ENCODE measurements at regions not wholly inside any gene's neighbourhood (a gene's known extent, or its start where the extent isn't known, plus 50 kb on each side); places are given as distances from the start of the nearest gene placed in this dataset.

DNA sequence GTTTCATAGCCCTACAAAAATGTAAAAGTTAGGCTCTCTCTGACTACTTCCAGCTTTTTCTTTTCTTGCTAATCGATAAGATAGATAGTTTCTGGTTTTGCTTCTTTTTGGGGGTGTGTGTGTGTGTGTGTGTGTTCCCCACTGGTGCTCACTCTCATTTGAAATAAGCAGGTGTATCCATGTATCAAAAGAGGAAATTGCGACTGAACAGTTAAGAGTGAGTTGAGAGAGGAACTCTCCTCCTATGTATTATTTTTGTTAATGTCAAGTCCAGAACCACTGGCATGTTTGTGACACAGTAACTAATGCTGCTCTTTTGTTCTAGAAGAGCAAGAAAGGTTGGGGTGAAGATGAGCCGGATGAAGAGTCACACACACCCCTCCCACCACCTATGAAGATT lies 96.7 kb upstream of the UMPS start:
- no peaks in the 10 kb centered on the region for H3F3A ChIP-seq (ENCODE audit: low read depth)
- H2AFZ ChIP-seq (ENCODE audit: low read length), result no peak overlapping the region
- H3K4me3 ChIP-seq (ENCODE audit: low read length, poor library complexity, severe bottlenecking), result no peak overlapping the region
- no peak overlapping the region for H3K9ac ChIP-seq (ENCODE audit: low read depth, low read length, poor library complexity, severe bottlenecking)
- no peaks in the 10 kb centered on the region for H3K27me3 ChIP-seq (ENCODE audit: insufficient read depth, low read length, poor library complexity, severe bottlenecking)
- H4K20me1 ChIP-seq (ENCODE audit: insufficient read depth, low read length, poor library complexity, severe bottlenecking), result no peaks in the 10 kb centered on the region
- no peak overlapping the region for H3K4me2 ChIP-seq (ENCODE audit: low read depth, low read length, poor library complexity, severe bottlenecking)
- H3K9me3 ChIP-seq (ENCODE audit: insufficient read depth, low read depth, low read length), result no peaks in the 10 kb centered on the region
- H3K4me1 ChIP-seq (ENCODE audit: insufficient read depth, low read length, poor library complexity, severe bottlenecking), result peaks cover 12% of the 10 kb centered on the region
- H3K36me3 ChIP-seq (ENCODE audit: insufficient read depth, low read length), result no peaks in the 10 kb centered on the region; the same call in 1 of the 2 replicates
- H3K79me2 ChIP-seq (ENCODE audit: insufficient read depth, low read length), result no peaks in the 10 kb centered on the region
- no peak for TF ChIP-seq EZH2phosphoT487 (IDR thresholded peaks at IDR 0.05; ENCODE audit: borderline replicate concordance)
- TF ChIP-seq, protein P1, sequence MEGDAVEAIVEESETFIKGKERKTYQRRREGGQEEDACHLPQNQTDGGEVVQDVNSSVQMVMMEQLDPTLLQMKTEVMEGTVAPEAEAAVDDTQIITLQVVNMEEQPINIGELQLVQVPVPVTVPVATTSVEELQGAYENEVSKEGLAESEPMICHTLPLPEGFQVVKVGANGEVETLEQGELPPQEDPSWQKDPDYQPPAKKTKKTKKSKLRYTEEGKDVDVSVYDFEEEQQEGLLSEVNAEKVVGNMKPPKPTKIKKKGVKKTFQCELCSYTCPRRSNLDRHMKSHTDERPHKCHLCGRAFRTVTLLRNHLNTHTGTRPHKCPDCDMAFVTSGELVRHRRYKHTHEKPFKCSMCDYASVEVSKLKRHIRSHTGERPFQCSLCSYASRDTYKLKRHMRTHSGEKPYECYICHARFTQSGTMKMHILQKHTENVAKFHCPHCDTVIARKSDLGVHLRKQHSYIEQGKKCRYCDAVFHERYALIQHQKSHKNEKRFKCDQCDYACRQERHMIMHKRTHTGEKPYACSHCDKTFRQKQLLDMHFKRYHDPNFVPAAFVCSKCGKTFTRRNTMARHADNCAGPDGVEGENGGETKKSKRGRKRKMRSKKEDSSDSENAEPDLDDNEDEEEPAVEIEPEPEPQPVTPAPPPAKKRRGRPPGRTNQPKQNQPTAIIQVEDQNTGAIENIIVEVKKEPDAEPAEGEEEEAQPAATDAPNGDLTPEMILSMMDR (conservative IDR thresholded peaks at IDR 0.05; ENCODE audit: low read length), result no peak
- H3K9me2 ChIP-seq (replicated peaks; ENCODE audit: low read depth, low read length), result no peaks in the 10 kb centered on the region

DNA sequence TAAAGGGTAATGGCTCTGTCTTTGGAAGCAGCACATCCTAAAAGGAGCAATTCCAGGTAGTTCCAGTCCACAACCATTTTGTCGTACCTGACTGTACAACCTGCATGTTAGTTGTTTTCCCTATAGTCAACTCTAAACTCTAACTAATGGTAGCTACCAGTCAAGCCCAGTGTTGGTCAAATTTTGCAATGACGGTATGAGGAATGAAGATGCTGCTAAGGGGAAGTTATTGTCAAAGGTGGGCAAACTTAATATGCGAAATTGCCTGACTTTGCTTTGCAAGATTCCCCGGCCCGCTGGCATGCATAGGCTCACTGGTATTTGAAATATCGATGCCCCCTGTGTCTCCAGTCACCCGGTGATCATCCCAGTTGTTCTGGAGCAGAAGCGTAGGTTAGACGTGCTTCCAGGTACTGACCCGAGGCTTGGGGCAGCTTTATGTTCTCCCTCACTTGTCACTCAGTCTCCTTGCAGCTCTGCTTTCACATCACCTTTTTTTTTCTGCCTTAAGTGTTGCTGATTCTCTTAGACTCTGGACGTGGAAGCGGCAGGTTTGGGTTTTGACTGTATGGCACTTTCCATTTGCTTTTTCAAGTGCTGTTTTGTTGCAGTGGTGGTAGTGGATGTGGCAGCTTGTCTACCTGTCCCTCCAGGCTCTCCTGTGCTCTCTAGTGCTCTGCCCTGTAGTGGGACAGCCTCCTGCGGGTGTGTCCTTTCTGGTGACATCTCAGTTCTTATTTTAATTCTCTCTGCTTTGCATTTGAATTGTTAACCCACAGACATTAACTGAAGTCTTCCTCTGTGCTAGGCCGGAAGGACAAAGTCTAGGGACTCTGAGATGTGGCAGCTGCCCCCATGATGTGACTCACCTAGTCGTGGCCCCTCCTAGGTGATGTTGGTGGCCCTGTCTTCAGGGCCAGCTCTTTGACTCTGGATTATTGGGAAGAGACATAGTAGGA lies 95.8 kb upstream of the UMPS start:
- Histone ChIP-seq H4K20me1 (ENCODE audit: insufficient read depth, low read length, poor library complexity, severe bottlenecking) (no peaks in the 10 kb centered on the region), H3K4me1 (ENCODE audit: insufficient read depth, low read length, poor library complexity, severe bottlenecking) (peaks cover 22% of the 10 kb centered on the region), H2AFZ (ENCODE audit: low read length) (no peak overlapping the region), H3K4me2 (ENCODE audit: low read depth, low read length, poor library complexity, severe bottlenecking) (no peak overlapping the region), H3K4me3 (ENCODE audit: low read length, poor library complexity, severe bottlenecking) (no peak overlapping the region), H3K9ac (ENCODE audit: low read depth, low read length, poor library complexity, severe bottlenecking) (no peak overlapping the region), H3K27me3 (ENCODE audit: insufficient read depth, low read length, poor library complexity, severe bottlenecking) (no peaks in the 10 kb centered on the region), H3K79me2 (ENCODE audit: insufficient read depth, low read length) (no peaks in the 10 kb centered on the region), H3K9me2 (replicated peaks; ENCODE audit: low read depth, low read length) (no peaks in the 10 kb centered on the region), H3K9me3 (ENCODE audit: insufficient read depth, low read depth, low read length) (no peaks in the 10 kb centered on the region), H3K36me3 (ENCODE audit: insufficient read depth, low read length) (no peaks in the 10 kb centered on the region; the same call in 1 of the 2 replicates), H3F3A (ENCODE audit: low read depth) (no peaks in the 10 kb centered on the region)
- no peak for TF ChIP-seq EZH2phosphoT487 (IDR thresholded peaks at IDR 0.05; ENCODE audit: borderline replicate concordance)
- TF ChIP-seq, protein P1 (conservative IDR thresholded peaks at IDR 0.05; ENCODE audit: low read length), result no peak

DNA sequence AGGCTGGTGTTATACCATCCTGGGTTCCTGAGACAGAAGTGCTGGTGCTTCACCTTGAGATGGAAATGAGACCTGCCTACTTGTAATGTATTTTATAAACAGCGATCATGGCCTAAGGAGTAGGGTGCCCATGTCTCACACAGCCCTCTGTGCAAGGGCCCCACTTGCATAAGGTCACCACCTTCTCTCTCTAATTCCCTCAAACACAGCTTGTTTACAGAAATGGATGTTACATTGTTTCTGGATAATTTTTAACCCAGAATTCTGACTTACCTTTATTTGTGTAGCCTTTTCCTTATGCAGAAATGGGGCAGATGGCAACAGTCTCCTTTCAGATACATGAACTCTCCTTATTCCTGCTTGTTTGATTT lies 95.1 kb upstream of the UMPS start:
- Histone ChIP-seq H3K4me2 (ENCODE audit: low read depth, low read length, poor library complexity, severe bottlenecking) (no peak overlapping the region), H3K79me2 (ENCODE audit: insufficient read depth, low read length) (no peaks in the 10 kb centered on the region), H3K9ac (ENCODE audit: low read depth, low read length, poor library complexity, severe bottlenecking) (no peak overlapping the region), H3K9me2 (replicated peaks; ENCODE audit: low read depth, low read length) (no peaks in the 10 kb centered on the region), H3K9me3 (ENCODE audit: insufficient read depth, low read depth, low read length) (no peaks in the 10 kb centered on the region), H4K20me1 (ENCODE audit: insufficient read depth, low read length, poor library complexity, severe bottlenecking) (no peaks in the 10 kb centered on the region), H3K36me3 (ENCODE audit: insufficient read depth, low read length) (no peaks in the 10 kb centered on the region; the same call in 1 of the 2 replicates), H3K27me3 (ENCODE audit: insufficient read depth, low read length, poor library complexity, severe bottlenecking) (no peaks in the 10 kb centered on the region), H3K4me1 (ENCODE audit: insufficient read depth, low read length, poor library complexity, severe bottlenecking) (peaks cover 29% of the 10 kb centered on the region), H2AFZ (ENCODE audit: low read length) (no peak overlapping the region), H3F3A (ENCODE audit: low read depth) (no peaks in the 10 kb centered on the region), H3K4me3 (ENCODE audit: low read length, poor library complexity, severe bottlenecking) (no peak overlapping the region)
- TF ChIP-seq, protein P1 (conservative IDR thresholded peaks at IDR 0.05; ENCODE audit: low read length), result no peak
- TF ChIP-seq EZH2phosphoT487 (IDR thresholded peaks at IDR 0.05; ENCODE audit: borderline replicate concordance), result no peak

Measured in Loucy (cell line).